ENCODE measurements at regions not wholly inside any gene's neighbourhood (a gene's known extent, or its start where the extent isn't known, plus 50 kb on each side); places are given as distances from the start of the nearest gene placed in this dataset.
"Not testable (repeated sequence)": the region's sequence is repeated elsewhere in the genome, so short reads cannot be mapped to it uniquely, and the experiment has no call there.

GRCh38 chr10:28354511-28354910, 51.6 kb upstream of the MPP7 start:
- no peak for DNase-seq

- DNase-seq, result no peak
Observed at GRCh38 chr10:28355376-28355775, 52.5 kb upstream of the MPP7 start.

- DNase-seq, result no peak
Observed at GRCh38 chr10:28359334-28359733, 56.5 kb upstream of the MPP7 start.

DNA sequence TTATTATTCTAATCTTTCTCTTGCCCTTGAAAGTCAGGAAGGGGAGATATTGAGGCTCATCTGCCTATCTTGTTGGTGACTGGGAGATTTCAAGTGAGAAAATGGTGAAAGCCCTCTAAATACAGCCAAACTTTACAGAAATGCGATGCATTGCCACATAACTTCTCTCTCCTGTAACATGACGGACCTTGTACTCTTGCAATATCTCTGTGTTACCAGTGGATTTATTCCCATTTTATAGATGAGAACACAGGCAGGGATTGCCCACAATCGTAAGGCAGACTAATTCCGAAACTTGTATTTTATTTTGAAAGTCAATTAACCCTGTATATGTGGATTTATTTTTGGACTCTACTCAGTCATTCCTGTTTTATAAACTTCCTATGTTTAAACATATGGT, 57.3 kb upstream of the MPP7 start:
- no peak for DNase-seq

- no peak for DNase-seq
Observed at GRCh38 chr10:28363376-28363775, 60.5 kb upstream of the MPP7 start.

DNA sequence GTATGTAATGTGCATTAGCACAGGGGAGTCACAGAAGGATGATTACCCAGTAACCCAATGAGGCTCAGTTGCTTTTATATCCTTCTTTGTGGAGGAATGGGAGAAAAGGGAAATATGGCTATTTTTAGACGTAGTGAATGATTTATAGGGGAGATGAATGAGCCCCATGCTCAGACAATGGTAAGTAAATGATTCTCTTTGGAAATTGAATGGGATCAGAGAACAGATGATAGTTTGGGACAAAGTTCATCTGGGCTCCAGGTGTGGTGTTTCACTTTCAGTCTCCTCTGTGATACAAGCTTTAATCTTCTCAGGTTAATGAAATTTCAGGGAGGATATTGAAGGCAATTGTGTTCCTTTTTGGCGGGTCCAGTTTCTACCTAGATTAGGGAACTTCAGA, 63.0 kb upstream of the MPP7 start:
- DNase-seq, result no peak

- no peak for DNase-seq
Observed at GRCh38 chr10:28366994-28367393, 64.1 kb upstream of the MPP7 start.

GRCh38 chr10:28367413-28367812, 64.5 kb upstream of the MPP7 start:
- DNase-seq, result no peak

- DNase-seq, result peak; percentile 16
Observed at GRCh38 chr10:28367929-28368484, 65.1 kb upstream of the MPP7 start.

- no peak for DNase-seq
Observed at GRCh38 chr10:28370107-28370835, 67.4 kb upstream of the MPP7 start.

DNA sequence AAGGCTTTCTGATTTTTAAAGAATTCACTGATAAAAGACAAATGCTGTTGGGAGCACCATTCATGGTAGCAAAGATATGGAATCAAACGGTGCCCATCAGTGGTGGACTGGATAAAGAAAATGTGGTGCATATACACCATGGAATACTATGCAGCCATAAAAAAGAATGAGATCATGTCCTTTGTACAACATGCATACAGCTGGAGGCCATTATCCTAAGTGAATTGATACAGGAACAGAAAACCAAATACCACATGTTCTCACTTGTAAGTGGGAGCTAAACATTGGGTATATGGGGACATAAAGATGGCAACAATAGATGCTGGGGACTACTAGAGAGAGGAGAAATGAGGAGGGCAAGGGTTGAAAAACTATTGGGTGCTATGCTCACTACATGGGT, 68.8 kb upstream of the MPP7 start:
- not testable (repeated sequence) for DNase-seq

GRCh38 chr10:28374036-28374435, 71.2 kb upstream of the MPP7 start:
- DNase-seq, result no peak

- no peak for DNase-seq
Observed at GRCh38 chr10:28375399-28376354, 72.8 kb upstream of the MPP7 start.

DNA sequence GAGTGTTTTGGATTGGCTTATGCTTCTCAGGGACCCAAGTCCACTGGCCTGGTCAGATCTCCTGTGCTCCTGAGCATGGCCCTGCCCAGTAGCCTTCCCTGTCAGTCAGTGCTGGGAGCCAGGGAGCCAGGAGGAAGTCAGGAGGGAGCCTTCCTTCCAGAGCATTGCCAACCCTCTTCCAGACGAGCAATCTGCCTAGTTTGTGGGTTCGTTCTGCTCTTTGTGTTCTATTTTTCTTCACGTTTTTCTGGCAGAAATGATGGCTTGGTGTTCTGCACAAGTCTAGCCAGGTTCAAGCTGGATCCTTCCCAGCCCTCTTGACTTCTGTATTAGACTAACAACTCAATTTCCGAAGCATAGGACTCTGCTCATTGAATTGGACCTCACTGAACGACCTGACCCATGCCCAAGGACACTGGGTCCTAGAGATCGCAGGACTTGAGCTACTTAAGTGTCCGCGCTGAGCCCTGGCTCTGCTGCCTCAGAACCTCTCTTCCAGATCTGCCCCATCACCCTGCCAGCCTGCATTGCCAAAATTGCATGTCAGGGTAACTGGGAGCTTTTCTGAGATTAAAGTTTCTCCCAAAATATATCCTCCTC, 76.2 kb upstream of the MPP7 start:
- DNase-seq, result no peak

- no peak for DNase-seq
Observed at GRCh38 chr10:28381466-28381865, 78.6 kb upstream of the MPP7 start.

DNA sequence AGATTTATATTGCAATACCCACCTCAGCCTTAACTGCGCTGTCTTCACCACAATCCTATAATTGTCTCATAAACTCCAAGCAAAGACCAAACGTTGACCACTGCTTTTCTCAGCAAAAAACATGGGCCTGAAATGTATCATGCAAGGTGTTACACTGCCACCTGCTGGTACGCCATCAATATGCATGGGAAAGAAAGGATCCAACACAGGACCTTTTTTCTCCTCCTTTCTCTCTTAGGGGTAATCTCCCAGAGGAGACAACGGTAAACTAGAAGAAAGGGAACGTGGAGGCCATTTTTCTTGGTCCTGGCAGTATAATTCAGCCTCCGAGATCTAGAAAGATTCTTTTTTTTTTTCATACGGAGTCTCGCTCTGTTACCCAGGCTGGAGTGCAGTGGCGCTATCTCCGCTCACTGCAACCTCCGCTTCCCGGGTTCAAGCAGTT, 79.1 kb upstream of the MPP7 start:
- peak; percentile 91 for DNase-seq

GRCh38 chr10:28382525-28383269, 79.8 kb upstream of the MPP7 start:
- peak; percentile 21 for DNase-seq

DNA sequence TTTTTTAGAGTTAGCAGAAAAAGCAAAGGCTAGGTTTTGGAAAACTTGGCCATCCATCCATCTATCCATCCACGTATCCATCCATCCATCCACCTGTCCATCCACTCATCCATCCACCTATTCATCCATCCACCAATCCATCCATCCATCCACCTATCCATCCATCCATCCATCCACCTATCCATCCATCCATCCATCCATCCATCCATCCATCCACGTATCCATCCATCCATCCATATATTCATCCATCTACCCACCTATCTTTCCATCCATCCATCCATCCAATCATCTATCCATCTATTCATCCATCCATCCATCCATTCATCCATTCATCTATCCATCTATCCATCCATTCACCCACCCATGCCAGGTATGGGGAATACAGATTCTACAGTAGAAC, 81.7 kb upstream of the MPP7 start:
- no peak for DNase-seq

DNA sequence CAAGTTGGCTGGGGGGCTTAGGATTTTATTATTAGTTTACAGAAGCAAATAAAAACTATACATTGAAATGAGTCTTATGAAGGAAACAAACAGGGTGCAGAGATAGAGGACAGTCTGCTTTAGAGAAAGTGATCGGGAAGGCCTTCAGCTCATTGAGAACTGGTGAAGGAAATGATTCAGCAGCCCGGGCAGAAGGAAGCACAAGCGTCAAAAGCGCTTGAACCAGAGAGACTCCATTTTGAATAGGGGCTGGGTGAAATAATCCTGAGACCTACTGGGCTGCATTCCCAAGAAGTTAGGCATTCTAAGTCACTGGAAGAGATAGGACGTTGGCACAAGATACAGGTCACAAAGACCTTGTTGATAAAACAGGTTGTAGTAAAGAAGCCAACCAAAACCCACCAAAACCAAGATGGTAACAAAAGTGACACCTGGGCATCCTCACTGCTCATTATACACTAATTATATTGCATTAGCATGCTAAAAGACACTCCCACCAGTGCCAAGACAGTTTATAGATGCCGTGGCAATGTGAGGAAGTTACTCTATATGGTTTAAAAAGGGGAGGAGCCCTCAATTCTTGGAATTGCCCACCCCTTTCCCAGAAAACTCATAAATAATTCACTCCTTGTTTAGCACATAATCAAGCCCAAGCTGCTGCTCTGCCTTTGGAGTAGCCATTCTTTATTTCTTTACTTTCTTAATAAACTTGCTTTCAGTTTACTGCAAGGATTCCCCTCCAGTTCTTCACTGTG, 83.1 kb upstream of the MPP7 start:
- DNase-seq, result no peak

- no peak for DNase-seq
Observed at GRCh38 chr10:28386503-28386868, 83.6 kb upstream of the MPP7 start.

GRCh38 chr10:28387140-28387539, 84.3 kb upstream of the MPP7 start:
- DNase-seq, result no peak
